Mucosa of descending colon (tissue), 3 donors: ENCODE measurements at regions not wholly inside any gene's neighbourhood (a gene's known extent, or its start where the extent isn't known, plus 50 kb on each side); places are given as distances from the start of the nearest gene placed in this dataset.

Experiments used
- ATAC-seq: fragments of 200-7000 bp; cut with Tn5 transposase; one replicate; pipeline ENCODE4 v1.9.1; 2020; ENCODE audit warnings: mild to moderate bottlenecking, moderate library complexity
- DNase-seq, 3 donors: peaks; one replicate each; pipeline ENCODE4 v3.0.0-alpha.2; 2020
- H3K36me3 ChIP-seq: fragments of 200-600 bp; one replicate; pipeline ENCODE4 v1.8.0; 2021; ENCODE audit warnings: low read depth, mild to moderate bottlenecking
- H3K4me1 ChIP-seq: fragments of 200-600 bp; one replicate; pipeline ENCODE4 v1.8.0; 2021; ENCODE audit warnings: low read depth, mild to moderate bottlenecking
- H3K4me3 ChIP-seq: fragments of 200-600 bp; one replicate; pipeline ENCODE4 v1.8.0; 2021; ENCODE audit warnings: mild to moderate bottlenecking
- H3K9me3 ChIP-seq: fragments of 200-600 bp; one replicate; pipeline ENCODE4 v1.8.0; 2021; ENCODE audit warnings: mild to moderate bottlenecking
- CTCF ChIP-seq: fragments of 200-600 bp; IDR thresholded peaks from one replicate; pipeline ENCODE4 v1.8.0; 2022; ENCODE audit warnings: antibody characterized with exemption, mild to moderate bottlenecking
- intact Hi-C, 2 donors: fragments of 100-400 bp; cut with DNase I in 1 of 2; cut with micrococcal nuclease in 1 of 2; formaldehyde crosslinking; loops; one replicate each; pipeline versions ENCODE4 v1.11.0 to v1.11.1; 2022; cut with DNase I, micrococcal nuclease
- donor health status: DM: no; HTN: no; CAD: no; lungs with moderate emphysema.
- donor health status: DM: no; HTN: no; CAD: no.
- donor health status: DM: no; HTN: yes; CAD: no.

GRCh38 chr5:68873198-68873597 lies 220.6 kb upstream of the SLC30A5 start:
- H3K4me1 ChIP-seq: no peaks in the 10 kb centered on the region
- TF ChIP-seq CTCF: no peak
- H3K4me3 ChIP-seq: no peak overlapping the region
- no peaks in the 10 kb centered on the region for H3K36me3 ChIP-seq
- intact Hi-C loops: no loop called here
- DNase-seq (no peak), ATAC-seq (no peak)
- H3K9me3 ChIP-seq: no peaks in the 10 kb centered on the region

GRCh38 chr5:68875351-68875750 lies 218.5 kb upstream of the SLC30A5 start:
- Histone ChIP-seq H3K4me3 (no peak overlapping the region), H3K9me3 (no peaks in the 10 kb centered on the region), H3K4me1 (no peaks in the 10 kb centered on the region), H3K36me3 (no peaks in the 10 kb centered on the region)
- no peak for ATAC-seq
- no peak for TF ChIP-seq CTCF
- DNase-seq: no peak
- intact Hi-C loops: no loop called here

GRCh38 chr5:68883436-68883835 lies 210.4 kb upstream of the SLC30A5 start:
- no peaks in the 10 kb centered on the region for H3K4me1 ChIP-seq
- intact Hi-C loops: no loop called here
- no peak for ATAC-seq
- no peak for DNase-seq
- H3K9me3 ChIP-seq: no peaks in the 10 kb centered on the region
- no peak for TF ChIP-seq CTCF
- H3K4me3 ChIP-seq: no peak overlapping the region
- no peaks in the 10 kb centered on the region for H3K36me3 ChIP-seq

GRCh38 chr5:68884144-68884754 lies 209.6 kb upstream of the SLC30A5 start:
- no peak for TF ChIP-seq CTCF
- DNase-seq (no peak), ATAC-seq (no peak)
- Histone ChIP-seq H3K4me1 (no peaks in the 10 kb centered on the region), H3K4me3 (no peak overlapping the region), H3K9me3 (no peaks in the 10 kb centered on the region), H3K36me3 (no peaks in the 10 kb centered on the region)
- intact Hi-C loops: no loop called here

GRCh38 chr5:68884883-68885282 lies 208.9 kb upstream of the SLC30A5 start:
- H3K4me1 ChIP-seq: no peaks in the 10 kb centered on the region
- H3K9me3 ChIP-seq: no peaks in the 10 kb centered on the region
- TF ChIP-seq CTCF: no peak
- intact Hi-C loops: no loop called here
- H3K36me3 ChIP-seq: no peaks in the 10 kb centered on the region
- no peak overlapping the region for H3K4me3 ChIP-seq
- DNase-seq: no peak
- no peak for ATAC-seq

GRCh38 chr5:68886814-68887213 lies 207.0 kb upstream of the SLC30A5 start:
- DNase-seq (no peak), ATAC-seq (no peak)
- no peak for TF ChIP-seq CTCF
- Histone ChIP-seq H3K4me1 (no peaks in the 10 kb centered on the region), H3K4me3 (no peak overlapping the region), H3K9me3 (no peaks in the 10 kb centered on the region), H3K36me3 (no peaks in the 10 kb centered on the region)
- intact Hi-C loops: no loop called here
